ENCODE measurements at regions not wholly inside any gene's neighbourhood (a gene's known extent, or its start where the extent isn't known, plus 50 kb on each side); places are given as distances from the start of the nearest gene placed in this dataset.

- Histone ChIP-seq H3K27me3 (ENCODE audit: insufficient read depth, low read length) (no peaks in the 10 kb centered on the region), H3K27ac (ENCODE audit: low read depth, low read length) (no peak overlapping the region), H3K79me2 (ENCODE audit: control insufficient read depth, insufficient read depth, low read length, unreplicated experiment) (no peaks in the 10 kb centered on the region), H2AFZ (ENCODE audit: low read length, unreplicated experiment) (no peak overlapping the region), H3K4me3 (ENCODE audit: low read depth, low read length) (no peak overlapping the region), H3K4me1 (ENCODE audit: control insufficient read depth, insufficient read depth, low read length, unreplicated experiment) (peaks cover 6% of the 10 kb centered on the region), H3K36me3 (ENCODE audit: insufficient read depth, low read length) (no peaks in the 10 kb centered on the region)
Observed at GRCh38 chr15:39369768-39370167, 211.1 kb upstream of the THBS1 start.

DNA sequence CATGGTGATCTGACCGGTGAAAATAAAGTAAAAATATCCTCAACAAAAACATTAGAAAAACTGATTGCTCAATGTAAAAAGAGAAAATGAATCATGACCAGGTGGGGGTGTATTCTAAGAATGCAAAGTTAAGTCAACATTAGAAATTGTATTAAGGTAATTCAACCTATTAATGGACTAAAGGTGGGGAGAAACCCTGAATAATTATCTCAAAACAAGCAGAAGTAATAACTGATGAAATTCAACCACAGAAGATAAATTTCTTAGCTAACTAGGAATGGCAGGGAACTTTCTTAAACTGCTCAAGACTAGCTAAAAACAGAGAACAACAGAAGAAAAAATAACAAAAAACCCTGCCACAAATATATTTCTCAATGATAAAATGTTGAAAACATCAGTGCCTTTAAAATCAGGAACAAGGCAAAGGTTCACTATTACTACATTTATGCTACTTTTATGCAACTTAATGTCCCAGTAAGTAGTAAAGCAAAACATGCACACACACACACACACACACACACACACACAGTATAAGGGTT, 204.4 kb upstream of the THBS1 start:
- peak overlapping the region; percentile 61 for H3K27ac ChIP-seq (ENCODE audit: low read depth, low read length)
- peak overlapping the region; percentile 49 for H2AFZ ChIP-seq (ENCODE audit: low read length, unreplicated experiment)
- H3K4me1 ChIP-seq (ENCODE audit: control insufficient read depth, insufficient read depth, low read length, unreplicated experiment), result peaks cover 12% of the 10 kb centered on the region
- no peaks in the 10 kb centered on the region for H3K79me2 ChIP-seq (ENCODE audit: control insufficient read depth, insufficient read depth, low read length, unreplicated experiment)
- no peak overlapping the region for H3K4me3 ChIP-seq (ENCODE audit: low read depth, low read length)
- no peaks in the 10 kb centered on the region for H3K36me3 ChIP-seq (ENCODE audit: insufficient read depth, low read length)
- no peaks in the 10 kb centered on the region for H3K27me3 ChIP-seq (ENCODE audit: insufficient read depth, low read length)

GRCh38 chr15:39381517-39381916, 199.4 kb upstream of the THBS1 start:
- H3K79me2 ChIP-seq (ENCODE audit: control insufficient read depth, insufficient read depth, low read length, unreplicated experiment), result no peaks in the 10 kb centered on the region
- no peak overlapping the region for H3K4me3 ChIP-seq (ENCODE audit: low read depth, low read length)
- H3K4me1 ChIP-seq (ENCODE audit: control insufficient read depth, insufficient read depth, low read length, unreplicated experiment), result peaks cover 11% of the 10 kb centered on the region
- H3K36me3 ChIP-seq (ENCODE audit: insufficient read depth, low read length), result no peaks in the 10 kb centered on the region
- H2AFZ ChIP-seq (ENCODE audit: low read length, unreplicated experiment), result no peak overlapping the region
- no peaks in the 10 kb centered on the region for H3K27me3 ChIP-seq (ENCODE audit: insufficient read depth, low read length)
- H3K27ac ChIP-seq (ENCODE audit: low read depth, low read length), result no peak overlapping the region

- H3K27ac ChIP-seq (ENCODE audit: low read depth, low read length), result no peak overlapping the region
- no peaks in the 10 kb centered on the region for H3K79me2 ChIP-seq (ENCODE audit: control insufficient read depth, insufficient read depth, low read length, unreplicated experiment)
- no peaks in the 10 kb centered on the region for H3K4me1 ChIP-seq (ENCODE audit: control insufficient read depth, insufficient read depth, low read length, unreplicated experiment)
- no peaks in the 10 kb centered on the region for H3K27me3 ChIP-seq (ENCODE audit: insufficient read depth, low read length)
- no peak overlapping the region for H3K4me3 ChIP-seq (ENCODE audit: low read depth, low read length)
- H2AFZ ChIP-seq (ENCODE audit: low read length, unreplicated experiment), result no peak overlapping the region
- H3K36me3 ChIP-seq (ENCODE audit: insufficient read depth, low read length), result no peaks in the 10 kb centered on the region
Observed at GRCh38 chr15:39388118-39388517, 192.8 kb upstream of the THBS1 start.

- Histone ChIP-seq H3K27me3 (ENCODE audit: insufficient read depth, low read length) (no peaks in the 10 kb centered on the region), H3K4me1 (ENCODE audit: control insufficient read depth, insufficient read depth, low read length, unreplicated experiment) (no peaks in the 10 kb centered on the region), H3K36me3 (ENCODE audit: insufficient read depth, low read length) (no peaks in the 10 kb centered on the region), H2AFZ (ENCODE audit: low read length, unreplicated experiment) (no peak overlapping the region), H3K27ac (ENCODE audit: low read depth, low read length) (no peak overlapping the region), H3K4me3 (ENCODE audit: low read depth, low read length) (no peak overlapping the region), H3K79me2 (ENCODE audit: control insufficient read depth, insufficient read depth, low read length, unreplicated experiment) (no peaks in the 10 kb centered on the region)
Observed at GRCh38 chr15:39391230-39391629, 189.6 kb upstream of the THBS1 start.

DNA sequence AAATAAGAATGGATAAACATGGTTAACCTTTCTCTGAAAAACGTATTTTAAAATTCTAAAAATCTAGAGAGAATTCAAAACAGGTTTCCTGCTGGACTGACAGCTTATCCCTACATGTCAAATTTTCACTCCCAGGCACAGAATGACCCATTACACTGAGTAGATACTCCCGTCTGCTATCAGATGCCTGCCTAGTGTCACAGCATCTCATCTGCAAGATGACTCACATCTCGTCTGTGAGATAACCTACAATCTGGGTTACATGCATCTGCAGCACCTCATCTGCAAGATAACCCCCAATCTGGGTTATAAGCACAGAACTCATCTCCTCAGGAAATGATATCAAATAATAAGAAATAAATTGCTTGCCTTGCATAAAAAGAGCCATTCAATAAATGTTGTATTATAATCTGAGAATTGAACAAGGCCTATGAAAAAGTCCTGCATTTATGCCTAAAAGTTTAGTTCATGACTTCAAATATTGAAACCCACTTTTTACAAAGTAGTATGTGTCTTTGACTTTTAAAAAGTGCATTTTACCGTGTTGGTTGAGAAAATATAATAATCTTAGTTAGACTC, 188.3 kb upstream of the THBS1 start:
- no peak overlapping the region for H3K27ac ChIP-seq (ENCODE audit: low read depth, low read length)
- H3K79me2 ChIP-seq (ENCODE audit: control insufficient read depth, insufficient read depth, low read length, unreplicated experiment), result no peaks in the 10 kb centered on the region
- H3K4me1 ChIP-seq (ENCODE audit: control insufficient read depth, insufficient read depth, low read length, unreplicated experiment), result no peaks in the 10 kb centered on the region

GRCh38 chr15:39393575-39394335, 187.1 kb upstream of the THBS1 start:
- H3K36me3 ChIP-seq (ENCODE audit: insufficient read depth, low read length), result no peaks in the 10 kb centered on the region
- H3K4me3 ChIP-seq (ENCODE audit: low read depth, low read length), result no peak overlapping the region
- no peak overlapping the region for H3K27ac ChIP-seq (ENCODE audit: low read depth, low read length)
- no peaks in the 10 kb centered on the region for H3K4me1 ChIP-seq (ENCODE audit: control insufficient read depth, insufficient read depth, low read length, unreplicated experiment)
- no peak overlapping the region for H2AFZ ChIP-seq (ENCODE audit: low read length, unreplicated experiment)
- H3K27me3 ChIP-seq (ENCODE audit: insufficient read depth, low read length), result no peaks in the 10 kb centered on the region
- H3K79me2 ChIP-seq (ENCODE audit: control insufficient read depth, insufficient read depth, low read length, unreplicated experiment), result no peaks in the 10 kb centered on the region

More for the DNA sequence above, 188.3 kb upstream of the THBS1 start:
- H2AFZ ChIP-seq (ENCODE audit: low read length, unreplicated experiment), result no peak overlapping the region
- H3K27me3 ChIP-seq (ENCODE audit: insufficient read depth, low read length), result no peaks in the 10 kb centered on the region
- H3K36me3 ChIP-seq (ENCODE audit: insufficient read depth, low read length), result no peaks in the 10 kb centered on the region
- H3K4me3 ChIP-seq (ENCODE audit: low read depth, low read length), result no peak overlapping the region

DNA sequence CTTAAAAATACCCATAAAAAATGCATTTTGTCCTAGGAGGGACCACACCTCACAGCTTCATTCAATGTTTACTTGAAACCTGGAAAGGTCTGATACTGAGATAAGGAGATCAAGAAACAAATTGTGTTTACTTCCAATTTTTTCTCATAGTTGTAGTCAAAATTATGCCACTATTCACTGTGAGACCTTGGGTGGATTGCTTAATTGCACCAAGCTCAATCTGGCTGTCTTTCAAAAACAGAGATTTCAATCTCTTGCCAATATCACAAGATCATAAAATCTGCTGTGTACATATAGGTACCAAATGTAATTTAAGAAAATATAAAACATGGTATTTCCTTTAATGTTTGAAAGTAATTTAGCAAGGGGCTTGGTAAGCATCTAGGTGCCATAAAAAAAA, 186.4 kb upstream of the THBS1 start:
- no peaks in the 10 kb centered on the region for H3K36me3 ChIP-seq (ENCODE audit: insufficient read depth, low read length)
- H3K4me1 ChIP-seq (ENCODE audit: control insufficient read depth, insufficient read depth, low read length, unreplicated experiment), result no peaks in the 10 kb centered on the region
- H3K79me2 ChIP-seq (ENCODE audit: control insufficient read depth, insufficient read depth, low read length, unreplicated experiment), result no peaks in the 10 kb centered on the region
- H2AFZ ChIP-seq (ENCODE audit: low read length, unreplicated experiment), result no peak overlapping the region
- no peaks in the 10 kb centered on the region for H3K27me3 ChIP-seq (ENCODE audit: insufficient read depth, low read length)
- H3K27ac ChIP-seq (ENCODE audit: low read depth, low read length), result no peak overlapping the region
- no peak overlapping the region for H3K4me3 ChIP-seq (ENCODE audit: low read depth, low read length)

GRCh38 chr15:39396979-39397615, 183.8 kb upstream of the THBS1 start:
- Histone ChIP-seq H3K36me3 (ENCODE audit: insufficient read depth, low read length) (no peaks in the 10 kb centered on the region), H3K4me1 (ENCODE audit: control insufficient read depth, insufficient read depth, low read length, unreplicated experiment) (no peaks in the 10 kb centered on the region), H3K4me3 (ENCODE audit: low read depth, low read length) (no peak overlapping the region), H3K79me2 (ENCODE audit: control insufficient read depth, insufficient read depth, low read length, unreplicated experiment) (no peaks in the 10 kb centered on the region), H2AFZ (ENCODE audit: low read length, unreplicated experiment) (no peak overlapping the region), H3K27ac (ENCODE audit: low read depth, low read length) (no peak overlapping the region), H3K27me3 (ENCODE audit: insufficient read depth, low read length) (no peaks in the 10 kb centered on the region)

DNA sequence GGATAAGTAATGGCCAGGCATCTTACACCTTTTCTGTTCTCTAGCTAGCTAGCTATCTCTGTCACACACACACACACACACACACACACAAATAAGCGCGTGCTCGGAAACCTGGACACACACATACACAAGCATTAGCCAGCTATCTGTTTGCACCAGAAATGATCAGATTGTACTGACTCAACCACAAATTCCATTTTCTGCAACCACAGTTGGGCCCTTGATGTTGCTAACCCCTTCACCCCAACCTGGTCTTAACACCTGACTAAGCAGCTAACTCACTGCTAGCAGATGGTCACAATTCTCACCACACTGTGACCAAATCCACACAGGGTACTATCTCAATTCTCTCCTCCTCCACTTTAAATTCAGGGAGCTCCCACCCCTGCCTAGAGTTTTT, 183.0 kb upstream of the THBS1 start:
- Histone ChIP-seq H3K79me2 (ENCODE audit: control insufficient read depth, insufficient read depth, low read length, unreplicated experiment) (no peaks in the 10 kb centered on the region), H3K4me3 (ENCODE audit: low read depth, low read length) (no peak overlapping the region), H3K4me1 (ENCODE audit: control insufficient read depth, insufficient read depth, low read length, unreplicated experiment) (no peaks in the 10 kb centered on the region), H2AFZ (ENCODE audit: low read length, unreplicated experiment) (no peak overlapping the region), H3K27me3 (ENCODE audit: insufficient read depth, low read length) (no peaks in the 10 kb centered on the region), H3K36me3 (ENCODE audit: insufficient read depth, low read length) (no peaks in the 10 kb centered on the region), H3K27ac (ENCODE audit: low read depth, low read length) (no peak overlapping the region)

Data from ACC112 (cell line).